Astrocyte (in vitro differentiated cells and primary cell): ENCODE measurements at regions not wholly inside any gene's neighbourhood (a gene's known extent, or its start where the extent isn't known, plus 50 kb on each side); places are given as distances from the start of the nearest gene placed in this dataset.

Experiments
- EZH2 ChIP-seq: IDR thresholded peaks from 2 replicates; pipeline ENCODE4 v1.6.1; 2012; ENCODE audit warnings: mild to moderate bottlenecking, low read length, inconsistent platforms; ENCODE audit not compliant: insufficient read depth
- TF ChIP-seq, protein P1 (sequence below): IDR thresholded peaks from 2 replicates; pipeline ENCODE4 v1.5.1; 2011; ENCODE audit warnings: low read depth, mild to moderate bottlenecking, inconsistent platforms, low read length, moderate library complexity; ENCODE audit not compliant: insufficient read depth

DNA sequence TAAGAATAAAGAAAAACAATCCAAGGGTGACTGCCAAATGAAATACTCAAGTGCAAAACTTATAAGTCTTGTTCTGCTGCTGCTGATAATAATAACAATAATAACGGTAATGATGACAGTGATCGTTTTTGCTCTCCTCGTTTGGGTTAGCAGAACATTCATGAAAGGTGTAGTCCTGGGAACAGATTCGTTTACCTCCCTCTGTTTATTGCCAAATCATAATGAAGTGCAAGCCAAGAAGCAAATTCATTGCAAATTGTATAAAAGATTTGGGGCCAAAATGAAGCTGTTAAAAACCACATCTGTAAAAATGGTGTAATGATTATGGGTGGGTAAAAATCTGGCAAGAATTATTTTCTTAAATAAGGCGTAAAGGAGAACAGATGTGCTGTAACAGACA is 587.2 kb upstream of the MKI67 start:
- TF ChIP-seq, protein P1, sequence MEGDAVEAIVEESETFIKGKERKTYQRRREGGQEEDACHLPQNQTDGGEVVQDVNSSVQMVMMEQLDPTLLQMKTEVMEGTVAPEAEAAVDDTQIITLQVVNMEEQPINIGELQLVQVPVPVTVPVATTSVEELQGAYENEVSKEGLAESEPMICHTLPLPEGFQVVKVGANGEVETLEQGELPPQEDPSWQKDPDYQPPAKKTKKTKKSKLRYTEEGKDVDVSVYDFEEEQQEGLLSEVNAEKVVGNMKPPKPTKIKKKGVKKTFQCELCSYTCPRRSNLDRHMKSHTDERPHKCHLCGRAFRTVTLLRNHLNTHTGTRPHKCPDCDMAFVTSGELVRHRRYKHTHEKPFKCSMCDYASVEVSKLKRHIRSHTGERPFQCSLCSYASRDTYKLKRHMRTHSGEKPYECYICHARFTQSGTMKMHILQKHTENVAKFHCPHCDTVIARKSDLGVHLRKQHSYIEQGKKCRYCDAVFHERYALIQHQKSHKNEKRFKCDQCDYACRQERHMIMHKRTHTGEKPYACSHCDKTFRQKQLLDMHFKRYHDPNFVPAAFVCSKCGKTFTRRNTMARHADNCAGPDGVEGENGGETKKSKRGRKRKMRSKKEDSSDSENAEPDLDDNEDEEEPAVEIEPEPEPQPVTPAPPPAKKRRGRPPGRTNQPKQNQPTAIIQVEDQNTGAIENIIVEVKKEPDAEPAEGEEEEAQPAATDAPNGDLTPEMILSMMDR, result no peak
- no peak for TF ChIP-seq EZH2
